Fibroblast of peridontal ligament (primary cell): ENCODE measurements at regions not wholly inside any gene's neighbourhood (a gene's known extent, or its start where the extent isn't known, plus 50 kb on each side); places are given as distances from the start of the nearest gene placed in this dataset.
"Not testable (repeated sequence)": the region's sequence is repeated elsewhere in the genome, so short reads cannot be mapped to it uniquely, and the experiment has no call there.

Experiments
- DNase-seq: peaks from one replicate; pipeline ENCODE4 v3.0.0-alpha.2; 2010; ENCODE audit errors: extremely low read depth

DNA sequence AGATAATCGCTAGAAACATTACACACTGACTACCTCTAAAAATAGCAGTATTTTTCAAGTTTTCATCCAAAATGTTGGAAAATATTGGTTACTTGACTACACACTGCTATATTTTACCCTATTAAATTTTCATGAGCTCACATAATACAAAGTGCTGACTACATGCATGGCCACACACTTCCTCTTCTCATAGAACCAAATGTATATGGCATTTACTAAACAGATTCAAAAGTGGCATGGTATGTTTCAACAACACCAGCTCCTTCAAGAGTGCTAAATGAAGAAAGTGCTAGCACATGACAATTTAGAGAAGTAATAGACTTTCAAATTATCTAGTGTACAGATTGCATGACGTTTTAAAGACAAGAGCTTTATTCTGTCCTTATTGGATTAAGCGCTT, 780.4 kb upstream of the SLITRK6 start:
- DNase-seq, result no peak

GRCh38 chr13:86581706-86582105, 782.5 kb upstream of the SLITRK6 start:
- no peak for DNase-seq

DNA sequence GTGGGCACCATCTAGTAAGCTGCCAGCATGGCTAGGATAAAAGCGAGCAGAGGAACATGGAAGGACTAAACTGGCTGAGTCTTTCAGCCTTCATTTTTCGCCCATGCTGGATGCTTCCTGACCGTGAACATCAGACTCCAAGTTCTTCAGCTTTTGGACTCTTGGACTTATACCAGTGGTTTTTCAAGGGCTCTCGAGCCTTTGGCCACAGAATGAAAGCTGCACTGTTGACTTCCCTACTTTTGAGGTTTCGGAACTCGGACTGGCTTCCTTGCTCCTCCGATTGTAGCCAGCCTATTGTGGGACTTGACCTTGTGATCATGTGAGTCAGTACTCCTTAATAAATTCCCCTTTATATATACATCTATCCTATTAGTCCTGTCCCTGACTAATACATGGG, 785.1 kb upstream of the SLITRK6 start:
- DNase-seq, result no peak

DNA sequence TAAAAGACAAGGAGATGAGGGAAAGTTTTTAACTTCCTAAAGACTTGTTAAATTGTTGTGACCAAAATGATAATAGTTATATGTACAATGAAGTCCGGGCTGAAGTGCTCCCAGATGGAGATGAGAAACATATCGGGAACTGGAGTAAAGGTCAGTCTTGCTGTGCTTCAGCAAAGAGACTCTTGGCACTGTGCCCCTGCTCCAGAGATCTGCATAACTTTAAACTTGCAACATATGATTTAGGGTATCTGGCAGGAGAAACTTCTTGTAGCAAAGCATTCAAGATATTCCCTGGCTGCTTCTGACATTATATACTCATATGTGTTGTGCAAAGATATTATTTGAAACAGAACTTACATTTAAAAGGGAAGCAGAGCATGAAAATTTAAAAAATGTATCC, 786.6 kb upstream of the SLITRK6 start:
- DNase-seq, result peak; percentile 93

DNA sequence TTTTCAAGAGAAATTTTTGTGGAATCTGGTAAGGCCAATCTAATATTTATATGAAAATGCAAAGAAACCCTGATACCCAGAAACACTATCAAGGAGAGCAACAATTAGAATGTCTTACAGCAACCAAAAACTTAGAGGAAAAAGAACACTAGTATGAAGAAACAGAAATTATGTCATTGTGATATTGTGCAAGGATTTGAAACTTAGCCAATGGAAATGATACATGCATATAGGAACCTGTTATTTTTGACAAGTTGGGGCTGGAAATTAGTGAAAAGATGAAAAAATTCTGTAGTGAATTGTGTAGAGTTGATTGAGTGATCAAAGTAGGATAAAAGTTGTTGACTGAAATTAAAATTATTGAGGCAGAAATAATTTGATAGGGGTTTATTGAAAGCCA, 792.6 kb upstream of the SLITRK6 start:
- peak; percentile 12 for DNase-seq

GRCh38 chr13:86601351-86601750, 802.1 kb upstream of the SLITRK6 start:
- DNase-seq, result no peak

DNA sequence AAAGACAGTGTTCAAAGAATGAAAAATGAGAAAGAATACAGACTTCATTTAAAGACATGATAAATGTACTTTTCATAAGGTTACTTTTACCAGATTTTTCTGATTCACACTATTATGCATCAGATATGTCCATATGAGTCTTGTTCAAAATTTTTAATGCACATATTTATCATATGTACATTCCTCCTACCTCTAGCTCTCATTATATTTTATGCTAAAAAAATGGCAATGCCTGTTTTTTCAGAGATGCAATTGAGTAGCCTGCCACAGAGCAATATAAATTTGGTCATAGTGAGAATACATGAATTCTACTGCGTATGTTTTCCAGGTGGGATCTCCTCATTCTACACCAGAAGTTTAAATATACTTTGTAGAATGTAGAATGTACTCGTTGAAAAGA, 807.0 kb upstream of the SLITRK6 start:
- no peak for DNase-seq

GRCh38 chr13:86608701-86609100, 809.5 kb upstream of the SLITRK6 start:
- DNase-seq, result no peak

- no peak for DNase-seq
Observed at GRCh38 chr13:86633346-86633745, 834.1 kb upstream of the SLITRK6 start.

DNA sequence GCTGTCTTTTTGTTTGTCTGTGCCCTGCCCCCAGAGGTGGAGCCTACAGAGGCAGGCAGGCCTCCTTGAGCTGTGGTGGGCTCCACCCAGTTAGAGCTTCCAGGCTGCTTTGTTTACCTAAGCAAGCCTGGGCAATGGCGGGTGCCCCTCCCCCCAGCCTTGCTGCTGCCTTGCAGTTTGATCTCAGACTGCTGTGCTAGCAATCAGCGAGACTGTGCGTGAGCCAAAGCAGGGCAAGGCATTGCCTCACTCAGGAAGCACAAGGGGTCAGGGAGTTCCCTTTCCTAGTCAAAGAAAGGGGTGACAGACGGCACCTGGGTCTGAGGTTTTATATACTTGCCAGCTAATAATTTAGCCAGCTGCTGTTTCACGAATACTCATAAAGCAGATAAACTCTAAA, 852.0 kb upstream of the SLITRK6 start:
- not testable (repeated sequence) for DNase-seq

DNA sequence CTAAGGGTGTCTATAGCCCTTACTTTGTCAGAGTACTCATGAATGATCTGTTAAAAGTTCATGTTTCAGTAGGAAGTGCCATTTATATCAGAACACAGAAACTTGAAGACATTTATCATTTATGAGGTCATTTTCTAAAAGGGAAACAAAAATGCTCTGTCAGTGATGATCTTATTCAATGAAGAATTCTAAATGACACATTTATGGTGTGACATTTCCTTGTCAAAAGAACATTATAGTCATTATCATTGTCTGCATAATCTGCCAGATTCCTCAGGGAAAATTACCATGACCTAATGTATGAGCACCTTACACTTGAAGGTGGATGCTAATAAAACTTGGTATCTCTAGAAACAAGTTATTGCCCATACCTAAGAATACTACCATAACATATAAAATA, 853.8 kb upstream of the SLITRK6 start:
- no peak for DNase-seq

DNA sequence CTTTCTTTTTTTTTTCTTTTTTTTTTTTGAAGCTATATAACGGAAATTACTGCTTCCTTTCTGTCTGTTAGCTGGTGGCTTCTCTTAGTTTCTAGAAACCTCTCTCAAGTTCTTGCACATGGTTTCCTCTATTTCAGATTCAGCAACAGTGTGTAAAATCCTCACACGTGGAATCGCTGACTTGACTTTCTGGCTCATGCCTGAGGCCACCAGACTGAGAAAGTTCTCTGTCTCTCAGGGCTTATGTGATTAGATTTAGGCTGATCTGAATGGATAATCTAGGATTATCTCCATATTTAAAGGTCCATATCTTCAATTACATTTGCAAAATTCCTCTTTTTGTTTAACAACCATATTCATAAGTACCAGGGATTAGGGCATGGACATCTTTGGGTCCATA, 856.3 kb upstream of the SLITRK6 start:
- no peak for DNase-seq

GRCh38 chr13:86660090-86660489, 860.9 kb upstream of the SLITRK6 start:
- no peak for DNase-seq

DNA sequence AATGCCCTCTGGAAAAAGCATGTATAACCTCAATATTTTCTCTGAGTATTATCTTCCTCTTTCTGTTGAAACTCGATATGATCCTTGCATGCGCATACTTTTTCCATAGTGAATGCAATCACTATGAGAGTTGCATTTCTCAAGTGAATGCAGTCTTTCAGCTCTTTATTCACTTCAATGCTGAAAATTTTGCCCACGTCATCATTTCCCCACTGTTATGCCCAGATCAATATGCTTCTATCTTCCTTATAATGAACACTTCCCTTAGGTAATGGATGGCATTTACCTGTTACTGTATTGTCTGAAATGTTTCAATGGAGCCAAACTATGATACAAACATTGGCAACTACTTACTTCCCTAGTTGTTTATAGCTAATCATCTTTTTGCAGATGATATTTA, 866.6 kb upstream of the SLITRK6 start:
- no peak for DNase-seq

DNA sequence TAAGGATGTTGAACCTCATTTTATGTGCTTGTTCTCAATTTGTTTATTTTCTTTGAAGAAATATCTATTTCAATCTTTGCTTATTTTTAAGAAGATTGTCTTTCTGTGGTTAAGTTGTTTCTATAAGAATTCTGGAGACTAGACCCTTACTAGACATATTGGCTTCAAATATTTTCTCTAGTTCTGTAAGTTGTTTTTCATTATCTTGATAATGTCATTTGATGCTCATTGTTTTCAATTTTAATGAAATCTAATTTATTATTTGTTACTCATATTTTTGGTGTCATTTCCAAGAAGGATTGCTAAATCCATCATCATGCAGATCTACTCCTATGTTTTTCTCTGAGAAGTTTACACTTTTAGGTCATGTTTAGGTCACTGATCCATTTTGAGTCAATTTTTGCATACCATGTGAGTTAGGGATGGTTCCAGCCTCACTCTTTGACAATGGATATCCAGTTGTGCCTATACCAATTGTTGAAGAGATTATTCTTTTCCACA, 874.8 kb upstream of the SLITRK6 start:
- no peak for DNase-seq

- no peak for DNase-seq
Observed at GRCh38 chr13:86681223-86681622, 882.0 kb upstream of the SLITRK6 start.

GRCh38 chr13:86684402-86684801, 885.2 kb upstream of the SLITRK6 start:
- DNase-seq, result peak; percentile 0

GRCh38 chr13:86689911-86690310, 890.7 kb upstream of the SLITRK6 start:
- no peak for DNase-seq

GRCh38 chr13:86692291-86692690, 893.1 kb upstream of the SLITRK6 start:
- no peak for DNase-seq

DNA sequence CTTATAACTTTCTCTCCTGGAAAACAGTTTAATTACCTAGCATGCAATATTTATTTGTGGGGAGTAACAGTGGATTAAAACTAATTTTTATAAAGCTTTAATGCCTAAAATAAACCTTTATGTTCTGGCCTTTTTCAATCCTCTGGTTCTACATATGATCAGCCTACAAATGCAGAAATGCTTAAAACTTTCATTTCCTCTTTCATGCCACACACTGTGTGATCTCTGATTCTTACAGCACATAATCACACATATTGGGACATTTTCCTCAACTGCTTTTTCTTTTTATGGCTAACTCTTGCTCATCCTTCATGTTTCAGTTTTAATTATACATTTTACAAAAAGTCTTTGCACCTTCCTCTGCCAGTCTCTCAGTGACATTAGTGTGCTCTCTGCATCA, 910.8 kb upstream of the SLITRK6 start:
- no peak for DNase-seq

DNA sequence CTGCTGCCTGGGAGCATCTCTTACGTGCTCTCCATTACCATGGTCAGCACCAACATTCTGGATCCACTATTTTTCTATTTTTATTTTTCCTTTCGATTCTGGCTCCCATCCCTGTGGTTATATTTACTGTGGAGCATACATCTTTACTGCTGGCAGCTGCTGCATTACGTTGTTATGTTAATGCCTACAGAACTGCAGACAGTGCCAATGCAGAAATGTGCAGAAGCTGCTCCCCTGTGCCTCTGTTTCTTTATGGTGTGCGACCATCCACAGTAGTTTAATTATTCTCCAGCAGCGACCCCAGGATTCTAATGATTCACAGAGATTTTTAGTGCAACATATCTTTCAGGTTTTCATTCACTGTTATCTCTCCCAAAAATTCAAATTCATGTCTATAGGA, 911.7 kb upstream of the SLITRK6 start:
- DNase-seq, result no peak

DNA sequence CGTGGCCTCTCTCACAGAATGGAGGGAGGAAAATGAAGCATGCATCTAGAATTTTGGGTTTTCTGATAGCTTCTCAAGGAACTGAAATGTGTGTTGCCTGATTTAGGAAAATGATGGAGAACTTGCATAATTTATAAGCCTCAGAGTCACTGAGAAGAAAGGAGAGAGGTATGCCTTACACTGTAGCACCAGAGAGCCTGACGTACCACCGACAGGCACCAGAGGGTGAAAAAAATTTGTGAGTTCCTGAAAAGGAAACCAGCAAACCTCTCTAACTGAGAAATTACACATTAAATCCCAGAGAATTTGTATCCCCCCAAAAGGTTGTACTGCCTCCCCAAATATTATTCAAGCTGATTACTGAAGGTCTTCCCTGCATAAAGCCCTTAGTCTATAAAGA, 915.3 kb upstream of the SLITRK6 start:
- DNase-seq, result no peak

- DNase-seq, result no peak
Observed at GRCh38 chr13:86725105-86725504, 925.9 kb upstream of the SLITRK6 start.

GRCh38 chr13:86729206-86729605, 930.0 kb upstream of the SLITRK6 start:
- no peak for DNase-seq

DNA sequence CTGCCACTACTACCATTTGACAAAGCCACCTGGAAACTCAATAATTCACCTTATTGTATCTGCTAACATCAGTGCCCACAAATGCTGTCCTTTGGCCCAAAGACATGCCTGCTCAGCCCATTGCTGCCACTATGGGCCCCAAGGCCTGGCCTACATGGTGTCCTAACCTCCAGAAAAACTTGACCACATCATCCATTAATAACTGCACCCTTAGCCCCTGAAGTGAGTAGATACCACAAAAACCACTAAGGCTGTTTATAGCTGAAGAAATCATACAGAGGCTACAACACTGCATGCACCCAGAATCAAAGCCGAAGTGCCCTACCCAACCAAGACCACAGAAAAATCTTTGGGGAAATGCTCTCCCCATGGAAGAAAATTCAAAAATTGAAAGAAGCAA, 932.8 kb upstream of the SLITRK6 start:
- DNase-seq, result no peak
